Keratinocyte (primary cell): ENCODE measurements at regions not wholly inside any gene's neighbourhood (a gene's known extent, or its start where the extent isn't known, plus 50 kb on each side); places are given as distances from the start of the nearest gene placed in this dataset.

Experiments
- DNase-seq: peaks from one replicate; pipeline ENCODE4 v3.0.0-alpha.2; 2011; ENCODE audit warnings: low read depth, missing footprints, low spot score
- FAIRE-seq: peaks from 2 replicates; lab custom pipeline; 2011; peaks lifted over from hg19 to GRCh38; lab: Jason Lieb, UNC
- H2AFZ ChIP-seq: 2 replicates; pipeline ENCODE4 v1.6.0; 2012; ENCODE audit warnings: low read length, control low read depth, inconsistent platforms; ENCODE audit not compliant: control insufficient read depth
- H3K27ac ChIP-seq: 2 replicates; pipeline ENCODE4 v1.5.1; 2011; ENCODE audit warnings: low read length; ENCODE audit not compliant: control insufficient read depth, insufficient read depth
- H3K27me3 ChIP-seq: 3 replicates; pipeline ENCODE4 v1.6.0; 2011; ENCODE audit warnings: low read length; ENCODE audit not compliant: control insufficient read depth, insufficient read depth; ENCODE audit errors: extremely low read depth
- H3K36me3 ChIP-seq, 2 experiments: 2 replicates in 1 of 2; 3 replicates in 1 of 2; pipeline ENCODE4 v1.5.1; 2011; ENCODE audit warnings: low read length in 2 of 2, mild to moderate bottlenecking in 1 of 2; ENCODE audit not compliant: control insufficient read depth in 2 of 2, insufficient read depth in 2 of 2; ENCODE audit errors: extremely low read depth in 1 of 2
- H3K4me1 ChIP-seq: 3 replicates; pipeline ENCODE4 v1.5.1; 2011; ENCODE audit warnings: low read length; ENCODE audit not compliant: control insufficient read depth, insufficient read depth; ENCODE audit errors: extremely low read depth
- H3K4me2 ChIP-seq: 3 replicates; pipeline ENCODE4 v1.6.0; 2011; ENCODE audit warnings: low read depth, low read length; ENCODE audit not compliant: control insufficient read depth, insufficient read depth; ENCODE audit errors: extremely low read depth
- H3K4me3 ChIP-seq, 3 experiments: fragments of 200-600 bp in 1 of 3; sonication (generic) in 1 of 3; 2 replicates in 2 of 3; 3 replicates in 1 of 3; pipeline ENCODE4 v1.5.1; 2011 to 2016; ENCODE audit warnings: low read length in 3 of 3, mild to moderate bottlenecking in 3 of 3, control low read depth in 2 of 3, inconsistent platforms in 1 of 3, low read depth in 1 of 3, mixed read lengths in 1 of 3, mixed run types in 1 of 3, moderate library complexity in 1 of 3; ENCODE audit not compliant: control insufficient read depth in 2 of 3, insufficient read depth in 2 of 3; ENCODE audit errors: extremely low read depth in 1 of 3
- H3K79me2 ChIP-seq: 2 replicates; pipeline ENCODE4 v1.6.0; 2012; ENCODE audit warnings: low read length; ENCODE audit not compliant: control insufficient read depth, insufficient read depth
- H3K9ac ChIP-seq: 3 replicates; pipeline ENCODE4 v1.6.0; 2011; ENCODE audit warnings: low read length; ENCODE audit not compliant: control insufficient read depth, insufficient read depth; ENCODE audit errors: extremely low read depth
- H3K9me1 ChIP-seq: 3 replicates; pipeline ENCODE4 v1.6.0; 2011; ENCODE audit warnings: low read length; ENCODE audit not compliant: control insufficient read depth, insufficient read depth; ENCODE audit errors: extremely low read depth
- H3K9me3 ChIP-seq: 2 replicates; pipeline ENCODE4 v1.5.1; 2012; ENCODE audit warnings: low read depth, low read length; ENCODE audit not compliant: control insufficient read depth
- H4K20me1 ChIP-seq: 3 replicates; pipeline ENCODE4 v1.6.0; 2011; ENCODE audit warnings: low read length; ENCODE audit not compliant: control insufficient read depth, insufficient read depth; ENCODE audit errors: extremely low read depth
- CTCF ChIP-seq, 3 experiments: IDR thresholded peaks in 1 of 3; conservative IDR thresholded peaks in 1 of 3; optimal IDR thresholded peaks in 1 of 3; 2 replicates in 2 of 3; 3 replicates in 1 of 3; pipeline versions ENCODE3 to v1.5.1; 2011; ENCODE audit warnings: low read length in 3 of 3, mild to moderate bottlenecking in 3 of 3, moderate library complexity in 2 of 3, control low read depth in 1 of 3, inconsistent platforms in 1 of 3; ENCODE audit not compliant: insufficient read depth in 2 of 3; ENCODE audit errors: extremely low read depth in 1 of 3
- EZH2 ChIP-seq: IDR thresholded peaks from one replicate; pipeline ENCODE4 v1.6.1; 2012; ENCODE audit warnings: inconsistent platforms, mild to moderate bottlenecking, low read length, moderate library complexity
- dilution Hi-C: fragments of 300-500 bp; cut with MboI; formaldehyde crosslinking; loops from one replicate; pipeline ENCODE4 v1.7.0; 2020; ENCODE audit warnings: low sequenced_read_pairs; ENCODE audit not compliant: extremely low pct_ligation_motif_present

GRCh38 chr1:164006621-164007020 is 552.4 kb upstream of the PBX1 start:
- Histone ChIP-seq H4K20me1 (no peaks in the 10 kb centered on the region), H3K27ac (no peak overlapping the region), H3K9ac (no peak overlapping the region), H3K4me2 (no peak overlapping the region), H3K79me2 (no peaks in the 10 kb centered on the region), H2AFZ (no peak overlapping the region), H3K9me1 (no peaks in the 10 kb centered on the region), H3K36me3 (no peaks in the 10 kb centered on the region), H3K27me3 (no peaks in the 10 kb centered on the region), H3K4me1 (no peaks in the 10 kb centered on the region), H3K9me3 (no peaks in the 10 kb centered on the region), H3K4me3 (no peak overlapping the region)
- FAIRE-seq (no peak), DNase-seq (no peak)
- TF ChIP-seq EZH2, result no peak
- TF ChIP-seq CTCF (optimal IDR thresholded peaks at IDR 0.05 in 1 of 3, IDR thresholded peaks at IDR 0.05 in 1 of 3, conservative IDR thresholded peaks at IDR 0.05 in 1 of 3; ENCODE audit: extremely low read depth in 1 of 3, insufficient read depth in 2 of 3, low read length in 3 of 3), result no peak
- dilution Hi-C loops, result no loop called here

- dilution Hi-C loops, result no loop called here
- H4K20me1 ChIP-seq, result no peaks in the 10 kb centered on the region
These were observed 541.7 kb upstream of the PBX1 start for GRCh38 chr1:164017239-164017638.

More at GRCh38 chr1:164017239-164017638, 541.7 kb upstream of the PBX1 start:
- H3K4me2 ChIP-seq, result no peak overlapping the region
- H3K4me3 ChIP-seq, result no peak overlapping the region
- H3K27me3 ChIP-seq, result no peaks in the 10 kb centered on the region
- DNase-seq (no peak), FAIRE-seq (no peak)
- H3K79me2 ChIP-seq, result no peaks in the 10 kb centered on the region
- no peaks in the 10 kb centered on the region for H3K4me1 ChIP-seq
- no peak overlapping the region for H3K27ac ChIP-seq
- H2AFZ ChIP-seq, result no peak overlapping the region
- H3K9ac ChIP-seq, result no peak overlapping the region
- H3K9me1 ChIP-seq, result no peaks in the 10 kb centered on the region
- H3K36me3 ChIP-seq, result no peaks in the 10 kb centered on the region
- TF ChIP-seq CTCF (optimal IDR thresholded peaks at IDR 0.05 in 1 of 3, IDR thresholded peaks at IDR 0.05 in 1 of 3, conservative IDR thresholded peaks at IDR 0.05 in 1 of 3; ENCODE audit: extremely low read depth in 1 of 3, insufficient read depth in 2 of 3, low read length in 3 of 3) (no peak), EZH2 (no peak)
- no peaks in the 10 kb centered on the region for H3K9me3 ChIP-seq
